Natural killer cell treated with Interleukin-12 subunit alpha and Interleukin-12 subunit beta and Interleukin-15 and Interleukin-18, amount 100 ng/mL, for 72 hours (primary cell): ENCODE measurements at regions not wholly inside any gene's neighbourhood (a gene's known extent, or its start where the extent isn't known, plus 50 kb on each side); places are given as distances from the start of the nearest gene placed in this dataset.

Source experiments
- ATAC-seq, 2 donors: fragments of 150-1000 bp; cut with Tn5 transposase in 1 of 2; sonication (Bioruptor Pico), chemical (Tn5 transposase) in 1 of 2; 2 replicates each; pipeline ENCODE4 v1.10.0; 2021
- DNase-seq: peaks from one replicate; pipeline ENCODE4 v3.0.0; 2022; ENCODE audit warnings: low spot score
- H3K27ac Mint-ChIP-seq, 2 donors: 1 replicate in 1 of 2; 2 replicates in 1 of 2; pipeline ENCODE4 v1.8.0; 2022; ENCODE audit warnings: mixed read lengths in 2 of 2, mild to moderate bottlenecking in 1 of 2, moderate library complexity in 1 of 2
- H3K27me3 Mint-ChIP-seq, 2 donors: 1 replicate in 1 of 2; 2 replicates in 1 of 2; pipeline ENCODE4 v1.8.0; 2022; ENCODE audit warnings: mixed read lengths in 2 of 2
- H3K36me3 Mint-ChIP-seq: one replicate; pipeline ENCODE4 v1.8.0; 2022; ENCODE audit warnings: mixed read lengths
- H3K4me1 Mint-ChIP-seq, 2 donors: 1 replicate in 1 of 2; 2 replicates in 1 of 2; pipeline ENCODE4 v1.8.0; 2022; ENCODE audit warnings: low read depth in 2 of 2, mixed read lengths in 2 of 2, mild to moderate bottlenecking in 1 of 2
- H3K4me3 Mint-ChIP-seq: one replicate; pipeline ENCODE4 v1.8.0; 2022; ENCODE audit warnings: mixed read lengths
- H3K9me3 Mint-ChIP-seq: 2 replicates; pipeline ENCODE4 v1.8.0; 2022; ENCODE audit warnings: mixed read lengths

DNA sequence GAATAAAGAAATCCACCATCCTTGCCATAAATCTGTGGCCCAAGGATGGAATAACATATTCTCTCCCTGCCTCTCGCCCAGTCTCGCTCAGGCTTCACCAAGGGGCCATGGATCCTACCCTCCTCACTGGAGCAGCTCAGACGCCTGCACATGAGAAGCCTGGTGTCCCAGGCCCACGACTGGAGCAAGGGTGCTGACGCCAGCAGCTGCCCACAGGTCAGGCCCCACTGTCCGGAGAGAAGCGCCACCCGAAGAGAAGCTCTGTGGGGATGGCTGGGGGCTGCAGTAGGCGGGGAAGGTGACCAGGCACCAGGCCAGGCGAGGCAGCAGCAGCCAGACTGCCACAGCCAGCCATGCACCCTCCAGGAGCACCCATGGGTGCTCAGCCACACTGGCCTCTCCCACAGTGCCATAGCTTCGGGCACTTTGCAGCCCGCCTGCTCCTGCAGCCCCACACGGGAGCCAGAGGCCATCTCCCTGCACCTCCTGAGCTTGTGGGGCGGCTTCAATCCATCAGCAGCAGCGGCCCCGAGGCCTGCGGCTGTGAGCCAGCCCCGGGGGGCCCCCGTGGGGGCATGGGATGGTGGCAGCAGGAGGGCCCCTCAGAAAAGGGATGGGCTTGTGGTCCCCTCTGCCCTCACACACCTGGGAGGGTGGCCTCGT lies 286.2 kb upstream of the SGK1 start:
- Mint-ChIP-seq H3K27ac (no peak overlapping the region), H3K4me1 (no peaks in the 10 kb centered on the region), H3K4me3 (no peak overlapping the region), H3K36me3 (no peaks in the 10 kb centered on the region), H3K9me3 (peaks cover 6% of the 10 kb centered on the region), H3K27me3 (peaks cover 15 to 21% of the 10 kb centered on the region in 2 donors)
- DNase-seq (no peak), ATAC-seq (peak; percentile 46 to 52)

DNA sequence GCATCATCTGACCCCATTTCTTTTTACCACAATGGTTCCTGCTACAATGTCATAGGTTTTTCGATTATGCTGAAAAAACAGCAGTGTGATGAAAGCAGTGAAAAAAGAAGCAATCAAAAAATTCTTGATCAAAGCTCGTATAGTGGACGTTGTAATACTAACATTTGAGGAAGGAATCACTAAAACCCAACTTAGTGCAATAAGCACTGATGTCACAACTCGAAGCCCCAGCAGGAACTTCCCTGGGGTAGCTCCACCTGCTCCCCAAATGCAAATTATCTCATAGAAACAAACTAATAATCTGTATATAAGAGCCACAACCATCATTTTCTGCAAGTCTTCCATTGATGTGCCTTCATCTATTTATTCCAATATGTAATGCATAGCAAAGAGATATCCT lies 285.6 kb upstream of the SGK1 start:
- Mint-ChIP-seq H3K4me1 (no peaks in the 10 kb centered on the region), H3K36me3 (no peaks in the 10 kb centered on the region), H3K9me3 (peaks cover 6% of the 10 kb centered on the region), H3K27ac (no peak overlapping the region), H3K27me3 (peaks cover 15 to 21% of the 10 kb centered on the region in 2 donors), H3K4me3 (no peak overlapping the region)
- DNase-seq (no peak), ATAC-seq (no peak)

DNA sequence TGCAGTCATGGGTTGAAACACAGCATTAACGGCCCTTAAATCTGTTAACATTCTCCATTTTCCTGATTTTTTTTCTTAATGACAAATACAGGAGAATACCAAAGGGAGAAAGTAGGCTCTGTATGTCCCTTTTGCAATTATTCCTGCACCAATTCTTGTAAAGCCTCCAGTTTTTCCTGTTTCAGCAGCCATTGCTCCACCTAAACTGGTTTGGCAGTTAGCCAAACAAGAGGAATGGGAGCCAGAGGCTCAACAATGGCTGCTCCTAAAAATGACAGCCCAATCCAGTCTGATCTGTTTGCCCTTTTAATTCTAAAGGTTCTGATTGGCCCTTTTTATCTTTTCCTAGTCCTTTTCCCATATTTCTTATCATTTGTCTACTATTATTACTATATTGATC lies 284.2 kb upstream of the SGK1 start:
- Mint-ChIP-seq H3K4me3 (no peak overlapping the region), H3K27me3 (peaks cover 15 to 27% of the 10 kb centered on the region in 2 donors), H3K36me3 (no peaks in the 10 kb centered on the region), H3K4me1 (no peaks in the 10 kb centered on the region), H3K9me3 (peaks cover 6% of the 10 kb centered on the region), H3K27ac (no peak overlapping the region)
- ATAC-seq (no peak), DNase-seq (no peak)

DNA sequence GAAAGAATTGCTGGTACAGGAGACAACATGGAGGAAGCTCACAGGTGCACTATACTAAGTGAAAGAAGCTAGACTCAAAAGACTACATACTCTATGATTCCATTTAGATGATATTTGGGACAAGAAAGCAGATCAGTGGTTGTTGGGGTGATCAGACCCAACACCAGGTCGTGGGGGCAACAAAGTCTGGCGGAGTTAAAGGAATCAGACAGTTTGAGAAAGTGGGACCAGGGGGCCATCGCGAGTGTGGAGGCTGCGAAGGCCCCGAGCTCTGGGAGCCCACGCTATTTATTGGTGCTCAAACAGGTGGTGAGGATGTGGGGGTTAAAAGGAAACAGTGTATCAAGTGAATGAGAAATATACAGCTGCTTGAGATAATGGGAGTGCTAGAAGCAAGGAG lies 282.8 kb upstream of the SGK1 start:
- ATAC-seq, result no peak

DNA sequence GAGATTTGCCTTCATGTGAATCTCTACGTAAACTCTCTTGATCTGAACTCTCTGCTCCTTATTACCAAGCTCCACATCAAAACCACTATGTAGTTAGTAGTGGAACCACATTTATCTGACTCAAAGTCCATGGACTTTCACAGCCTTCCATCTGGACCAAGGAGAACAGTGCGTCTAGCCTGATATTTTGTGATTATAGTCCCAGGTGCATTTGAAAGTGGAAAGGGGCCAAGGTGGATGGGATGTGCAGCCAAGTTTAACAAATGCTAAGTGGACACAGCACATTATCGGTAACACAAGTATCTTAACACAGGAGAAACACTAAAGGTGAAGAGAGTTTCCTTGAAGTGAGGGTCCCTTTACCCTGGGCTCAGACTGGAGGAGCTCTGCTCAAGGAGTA lies 281.2 kb upstream of the SGK1 start:
- DNase-seq, result no peak
- no peaks in the 10 kb centered on the region for H3K4me1 Mint-ChIP-seq
- no peak for ATAC-seq
- peaks cover 9 to 19% of the 10 kb centered on the region in 2 donors for H3K27me3 Mint-ChIP-seq
- peaks cover 6% of the 10 kb centered on the region for H3K9me3 Mint-ChIP-seq
- no peak overlapping the region for H3K4me3 Mint-ChIP-seq
- no peaks in the 10 kb centered on the region for H3K36me3 Mint-ChIP-seq
- H3K27ac Mint-ChIP-seq, result no peak overlapping the region

More for the DNA sequence above, 282.8 kb upstream of the SGK1 start:
- Mint-ChIP-seq H3K4me3 (no peak overlapping the region), H3K4me1 (no peaks in the 10 kb centered on the region), H3K9me3 (peaks cover 6% of the 10 kb centered on the region), H3K27me3 (peaks cover 15 to 27% of the 10 kb centered on the region in 2 donors), H3K36me3 (no peaks in the 10 kb centered on the region), H3K27ac (no peak overlapping the region)
- DNase-seq, result no peak

DNA sequence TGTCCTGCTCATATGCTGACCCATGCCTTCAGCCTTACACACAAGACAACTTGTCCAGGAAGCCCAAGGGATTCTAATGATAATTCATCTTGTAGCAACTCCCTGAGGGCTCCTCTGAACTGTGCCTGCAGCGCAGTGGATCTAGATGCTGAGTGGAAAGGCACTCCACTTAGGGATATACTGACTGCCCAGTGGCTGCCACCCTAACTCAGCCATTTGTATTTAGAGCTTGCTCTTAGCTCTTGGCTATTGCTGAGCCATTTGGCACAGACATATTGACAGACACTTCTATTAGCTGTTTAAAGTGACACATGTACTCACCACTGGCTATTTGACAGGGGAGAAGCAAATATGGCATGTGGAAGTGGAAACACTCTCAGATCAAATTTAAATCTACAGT lies 278.3 kb upstream of the SGK1 start:
- Mint-ChIP-seq H3K4me3 (no peak overlapping the region), H3K27ac (no peak overlapping the region), H3K36me3 (no peaks in the 10 kb centered on the region), H3K27me3 (peaks cover 4 to 6% of the 10 kb centered on the region in 2 donors), H3K9me3 (peaks cover 5% of the 10 kb centered on the region), H3K4me1 (no peaks in the 10 kb centered on the region)
- no peak for ATAC-seq
- no peak for DNase-seq

DNA sequence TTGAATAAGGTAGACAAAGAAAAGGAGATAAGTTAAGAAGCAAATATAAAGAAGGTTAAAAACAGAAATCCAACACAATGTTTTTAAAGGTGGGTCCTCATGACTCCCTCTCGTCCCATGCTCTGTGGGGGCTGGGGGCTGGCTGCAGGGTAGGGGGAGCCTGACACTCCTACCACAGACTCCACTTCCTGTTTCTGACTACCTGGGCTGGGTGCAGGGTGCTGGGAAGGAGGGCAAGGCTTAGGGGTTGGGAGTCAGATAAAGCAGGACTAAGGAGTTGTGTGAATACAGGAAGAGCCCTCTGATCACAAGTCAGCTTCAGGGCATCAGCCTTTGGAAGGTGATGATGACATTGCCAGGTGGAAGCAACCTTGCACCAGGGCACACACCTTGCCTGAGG lies 277.0 kb upstream of the SGK1 start:
- peaks cover 0 to 13% of the 10 kb centered on the region in 2 donors for H3K27me3 Mint-ChIP-seq
- DNase-seq (no peak), ATAC-seq (no peak)
- H3K4me3 Mint-ChIP-seq, result no peak overlapping the region
- H3K27ac Mint-ChIP-seq, result no peak overlapping the region
- no peaks in the 10 kb centered on the region for H3K36me3 Mint-ChIP-seq
- no peaks in the 10 kb centered on the region for H3K9me3 Mint-ChIP-seq
- no peaks in the 10 kb centered on the region for H3K4me1 Mint-ChIP-seq

DNA sequence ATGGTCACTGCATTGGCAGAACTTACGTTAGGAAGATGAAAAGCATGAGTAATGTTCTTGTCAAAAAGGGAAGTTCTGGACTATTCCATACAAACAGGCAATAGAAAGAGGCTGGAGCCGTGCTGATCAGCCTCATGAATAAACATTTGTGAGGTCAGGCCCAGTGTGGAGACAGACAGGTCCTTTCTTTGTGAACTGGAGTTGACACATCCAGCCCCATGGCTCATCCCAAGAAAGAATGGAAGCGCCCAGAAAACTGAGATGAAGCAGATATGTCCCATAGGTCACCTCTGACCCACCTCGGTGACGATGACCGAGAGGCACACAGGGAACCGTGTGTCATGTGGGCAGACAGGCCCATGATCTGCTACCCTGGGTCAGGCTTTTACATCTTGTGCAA lies 276.0 kb upstream of the SGK1 start:
- peaks cover 0 to 13% of the 10 kb centered on the region in 2 donors for H3K27me3 Mint-ChIP-seq
- ATAC-seq, result no peak
- no peak overlapping the region for H3K27ac Mint-ChIP-seq
- no peaks in the 10 kb centered on the region for H3K36me3 Mint-ChIP-seq
- no peaks in the 10 kb centered on the region for H3K4me1 Mint-ChIP-seq
- H3K4me3 Mint-ChIP-seq, result no peak overlapping the region
- no peaks in the 10 kb centered on the region for H3K9me3 Mint-ChIP-seq
- no peak for DNase-seq

DNA sequence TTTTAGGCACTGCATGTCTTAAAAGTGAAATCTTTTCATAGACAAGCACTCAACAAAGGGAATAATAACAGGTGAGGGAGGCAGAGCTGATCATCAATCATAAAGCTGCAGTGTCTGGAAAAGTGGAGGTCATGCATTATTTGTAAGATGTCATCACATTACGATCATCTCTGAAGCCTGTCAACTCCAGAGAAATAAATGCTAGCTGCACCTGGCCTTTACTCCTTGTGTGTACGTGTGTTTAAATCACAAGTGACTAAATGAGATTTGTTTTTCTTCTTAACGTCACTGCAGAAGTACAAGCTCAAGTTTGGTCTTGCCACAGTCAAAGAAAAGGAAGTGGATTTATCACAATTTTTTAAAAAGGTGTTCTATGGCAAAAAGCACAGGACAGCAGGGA lies 275.5 kb upstream of the SGK1 start:
- Mint-ChIP-seq H3K4me1 (no peaks in the 10 kb centered on the region), H3K4me3 (no peak overlapping the region), H3K27ac (no peak overlapping the region), H3K36me3 (no peaks in the 10 kb centered on the region), H3K9me3 (no peaks in the 10 kb centered on the region), H3K27me3 (peaks cover 0 to 13% of the 10 kb centered on the region in 2 donors)
- no peak for ATAC-seq
- no peak for DNase-seq

DNA sequence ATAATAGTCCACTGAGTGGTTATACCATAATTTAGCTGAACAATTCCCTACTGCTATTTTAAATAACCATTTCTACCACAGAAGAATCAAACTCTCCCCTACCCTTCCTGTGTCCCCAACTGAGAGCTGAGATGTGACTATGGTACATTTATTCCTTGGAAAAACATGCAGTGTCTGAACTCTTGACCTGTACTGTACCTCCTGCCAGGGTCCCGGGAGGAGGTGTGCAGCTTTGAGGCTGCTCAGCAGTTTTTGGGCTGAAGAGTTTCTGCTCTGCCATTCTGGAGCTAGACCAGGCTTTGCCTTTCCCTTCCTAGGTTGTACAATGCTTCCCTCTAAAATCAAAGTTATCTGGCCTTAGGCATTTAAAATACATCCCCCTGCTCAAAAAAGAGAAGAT lies 275.1 kb upstream of the SGK1 start:
- no peak for DNase-seq
- no peak overlapping the region for H3K4me3 Mint-ChIP-seq
- no peaks in the 10 kb centered on the region for H3K4me1 Mint-ChIP-seq
- H3K9me3 Mint-ChIP-seq, result no peaks in the 10 kb centered on the region
- peaks cover 0 to 13% of the 10 kb centered on the region in 2 donors for H3K27me3 Mint-ChIP-seq
- ATAC-seq, result no peak
- no peak overlapping the region for H3K27ac Mint-ChIP-seq
- H3K36me3 Mint-ChIP-seq, result no peaks in the 10 kb centered on the region

DNA sequence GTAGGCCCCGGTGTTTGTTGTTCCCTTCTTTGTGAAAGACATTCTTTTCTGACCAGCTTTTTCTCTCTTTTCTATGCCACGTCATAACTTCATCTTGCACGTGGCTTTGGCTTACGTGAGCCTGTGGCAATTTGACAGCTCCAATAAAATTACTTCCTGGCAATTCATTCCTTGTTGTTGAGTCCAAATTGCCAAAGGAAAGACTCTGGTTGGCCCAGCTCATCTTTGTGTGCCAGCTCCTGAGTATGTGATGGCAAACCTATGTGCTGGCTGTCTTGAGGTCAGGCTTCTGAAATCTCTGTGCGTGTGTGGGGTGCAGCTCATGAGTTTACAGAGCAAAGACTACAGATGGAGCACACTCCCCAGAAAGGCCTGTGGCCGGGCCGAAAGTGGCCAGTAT lies 272.5 kb upstream of the SGK1 start:
- Mint-ChIP-seq H3K4me3 (no peak overlapping the region), H3K9me3 (no peaks in the 10 kb centered on the region), H3K27me3 (peaks cover 2 to 7% of the 10 kb centered on the region in 2 donors), H3K4me1 (no peaks in the 10 kb centered on the region), H3K36me3 (no peaks in the 10 kb centered on the region), H3K27ac (no peak overlapping the region)
- DNase-seq (no peak), ATAC-seq (no peak)

DNA sequence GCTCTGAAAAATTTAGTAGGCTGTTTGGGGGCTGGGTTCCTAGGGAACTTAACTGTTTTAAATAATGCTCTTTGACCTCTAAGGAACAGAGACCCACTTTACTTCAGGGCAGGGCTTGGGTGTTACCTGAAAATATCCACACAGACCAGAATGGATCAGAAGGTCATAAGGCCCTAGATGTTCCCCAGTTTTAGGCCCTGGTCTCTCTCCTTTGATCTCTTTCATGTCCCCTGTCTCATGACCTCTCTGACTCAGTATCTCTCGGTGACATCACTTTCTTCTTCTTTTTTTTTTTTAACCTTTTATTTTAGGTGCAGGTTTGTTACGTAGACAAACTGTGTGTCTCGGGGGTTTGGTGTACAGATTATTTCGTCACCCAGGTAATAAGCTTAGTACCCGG lies 272.1 kb upstream of the SGK1 start:
- Mint-ChIP-seq H3K9me3 (no peaks in the 10 kb centered on the region), H3K27ac (no peak overlapping the region), H3K36me3 (no peaks in the 10 kb centered on the region), H3K4me1 (no peaks in the 10 kb centered on the region), H3K4me3 (no peak overlapping the region), H3K27me3 (peaks cover 2 to 7% of the 10 kb centered on the region in 2 donors)
- ATAC-seq (no peak), DNase-seq (no peak)

DNA sequence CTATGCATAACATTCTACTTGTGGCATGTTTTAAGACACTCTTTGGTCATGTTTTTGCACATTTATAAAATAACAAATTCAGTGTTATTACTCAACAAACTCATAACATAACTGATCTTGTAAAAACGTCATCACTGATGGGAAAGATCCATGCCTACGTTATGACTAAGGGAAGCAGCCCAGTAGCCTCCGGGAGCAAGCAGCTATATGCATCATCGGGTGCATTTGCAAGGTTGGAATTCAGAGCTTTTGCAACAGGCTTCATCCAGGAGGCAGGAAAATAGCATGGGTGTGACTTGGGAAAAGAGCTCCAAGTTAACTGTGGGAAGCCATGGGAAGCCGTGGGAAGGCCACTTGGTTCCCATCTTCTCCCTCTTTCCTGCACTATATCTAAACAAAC lies 271.6 kb upstream of the SGK1 start:
- Mint-ChIP-seq H3K27ac (no peak overlapping the region), H3K9me3 (no peaks in the 10 kb centered on the region), H3K36me3 (no peaks in the 10 kb centered on the region), H3K4me1 (no peaks in the 10 kb centered on the region), H3K4me3 (no peak overlapping the region), H3K27me3 (peaks cover 2 to 7% of the 10 kb centered on the region in 2 donors)
- no peak for DNase-seq
- ATAC-seq, result no peak

DNA sequence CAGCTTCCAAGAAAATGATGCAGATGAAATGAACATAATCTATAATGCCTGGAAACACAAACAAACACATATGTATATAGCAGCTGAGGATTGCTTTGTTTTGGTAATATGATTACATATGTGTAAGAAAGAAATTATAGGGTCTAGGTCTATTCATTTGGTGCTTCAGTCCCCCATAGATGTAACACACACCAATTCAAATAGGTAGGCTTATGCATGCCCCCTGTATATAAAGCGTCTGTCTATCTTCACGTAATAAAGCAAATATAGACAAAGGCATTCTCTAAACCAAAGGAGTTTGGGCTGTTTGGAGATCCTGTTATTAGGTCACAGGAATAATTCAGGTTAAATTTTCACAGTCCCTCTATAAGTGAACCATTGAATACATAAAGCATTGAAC lies 270.4 kb upstream of the SGK1 start:
- H3K4me3 Mint-ChIP-seq, result no peak overlapping the region
- DNase-seq (no peak), ATAC-seq (no peak)
- no peaks in the 10 kb centered on the region for H3K9me3 Mint-ChIP-seq
- peaks cover 2 to 7% of the 10 kb centered on the region in 2 donors for H3K27me3 Mint-ChIP-seq
- H3K27ac Mint-ChIP-seq, result no peak overlapping the region
- H3K36me3 Mint-ChIP-seq, result no peaks in the 10 kb centered on the region
- H3K4me1 Mint-ChIP-seq, result no peaks in the 10 kb centered on the region

DNA sequence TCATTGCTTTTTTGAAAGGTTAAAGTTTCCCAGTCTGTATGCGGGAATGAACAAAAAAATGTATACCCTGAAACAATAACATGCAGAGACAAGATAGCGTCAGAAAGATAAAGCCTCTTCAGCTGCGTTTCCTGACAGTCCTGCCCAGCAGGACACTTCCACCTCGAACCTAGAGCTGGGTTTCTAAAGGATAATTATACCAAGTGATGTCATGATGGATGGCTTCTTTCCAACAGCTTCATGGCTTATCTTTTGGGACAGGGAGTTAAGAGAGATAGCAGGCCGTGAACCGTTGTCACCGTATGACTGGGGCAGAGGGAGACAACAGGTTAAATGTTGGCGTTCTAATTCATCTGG lies 267.6 kb upstream of the SGK1 start:
- no peak overlapping the region for H3K4me3 Mint-ChIP-seq
- DNase-seq, result no peak
- H3K27me3 Mint-ChIP-seq, result peaks cover 7 to 26% of the 10 kb centered on the region in 2 donors
- H3K27ac Mint-ChIP-seq, result no peak overlapping the region
- H3K36me3 Mint-ChIP-seq, result no peaks in the 10 kb centered on the region
- ATAC-seq, result no peak
- no peaks in the 10 kb centered on the region for H3K4me1 Mint-ChIP-seq
- no peaks in the 10 kb centered on the region for H3K9me3 Mint-ChIP-seq
